ENCODE measurements at regions not wholly inside any gene's neighbourhood (a gene's known extent, or its start where the extent isn't known, plus 50 kb on each side); places are given as distances from the start of the nearest gene placed in this dataset.
"Not testable (repeated sequence)": the region's sequence is repeated elsewhere in the genome, so short reads cannot be mapped to it uniquely, and the experiment has no call there.

- no peak overlapping the region for H3K4me3 ChIP-seq
- DNase-seq, result no peak
- no peak for TF ChIP-seq CTCF (IDR thresholded peaks at IDR 0.05)
- no peaks in the 10 kb centered on the region for H3K36me3 ChIP-seq
- no peaks in the 10 kb centered on the region for H3K4me1 ChIP-seq
- intact Hi-C loops (cut with DNase I), result no loop called here
- no peak overlapping the region for H3K27ac ChIP-seq
- H3K9me3 ChIP-seq, result no peaks in the 10 kb centered on the region
- H3K27me3 ChIP-seq, result peaks cover 95 to 100% of the 10 kb centered on the region in 2 donors
- ATAC-seq, result no peak
Observed at GRCh38 chr6:28782113-28782673, 141.6 kb downstream of the TRIM27 start.

GRCh38 chr6:28785962-28786679, 137.7 kb downstream of the TRIM27 start:
- Histone ChIP-seq H3K36me3 (no peaks in the 10 kb centered on the region), H3K4me1 (no peaks in the 10 kb centered on the region), H3K4me3 (no peak overlapping the region), H3K9me3 (no peaks in the 10 kb centered on the region), H3K27ac (no peak overlapping the region), H3K27me3 (peaks cover 91 to 100% of the 10 kb centered on the region in 2 donors)
- DNase-seq (no peak), ATAC-seq (no peak)
- intact Hi-C loops (cut with DNase I), result no loop called here
- no peak for TF ChIP-seq CTCF (IDR thresholded peaks at IDR 0.05)

GRCh38 chr6:28789553-28790083, 134.2 kb downstream of the TRIM27 start:
- H3K4me3 ChIP-seq, result no peak overlapping the region
- H3K9me3 ChIP-seq, result no peaks in the 10 kb centered on the region
- intact Hi-C loops (cut with DNase I), result no loop called here
- no peak for TF ChIP-seq CTCF (IDR thresholded peaks at IDR 0.05)
- ATAC-seq (peak; percentile 57), DNase-seq (no peak)
- peaks cover 83 to 100% of the 10 kb centered on the region in 2 donors for H3K27me3 ChIP-seq
- no peak overlapping the region for H3K27ac ChIP-seq
- no peaks in the 10 kb centered on the region for H3K36me3 ChIP-seq
- no peaks in the 10 kb centered on the region for H3K4me1 ChIP-seq

GRCh38 chr6:28791002-28791383, 132.8 kb downstream of the TRIM27 start:
- DNase-seq (no peak), ATAC-seq (no peak)
- TF ChIP-seq CTCF (IDR thresholded peaks at IDR 0.05), result no peak
- Histone ChIP-seq H3K4me1 (no peaks in the 10 kb centered on the region), H3K27me3 (peaks cover 83 to 100% of the 10 kb centered on the region in 2 donors), H3K4me3 (no peak overlapping the region), H3K27ac (no peak overlapping the region), H3K36me3 (no peaks in the 10 kb centered on the region), H3K9me3 (no peaks in the 10 kb centered on the region)
- intact Hi-C loops (cut with DNase I), result no loop called here

GRCh38 chr6:28794175-28795002, 129.4 kb downstream of the TRIM27 start:
- H3K27ac ChIP-seq, result no peak overlapping the region
- no peaks in the 10 kb centered on the region for H3K4me1 ChIP-seq
- H3K27me3 ChIP-seq, result peaks cover 62 to 96% of the 10 kb centered on the region in 2 donors
- H3K4me3 ChIP-seq, result no peak overlapping the region
- H3K36me3 ChIP-seq, result no peaks in the 10 kb centered on the region
- no peak for ATAC-seq
- no peak for TF ChIP-seq CTCF (IDR thresholded peaks at IDR 0.05)
- intact Hi-C loops (cut with DNase I), result no loop called here
- no peaks in the 10 kb centered on the region for H3K9me3 ChIP-seq
- DNase-seq, result no peak

GRCh38 chr6:28800647-28801046, 123.1 kb downstream of the TRIM27 start:
- H3K4me3 ChIP-seq; intact Hi-C loops (cut with DNase I); H3K9me3 ChIP-seq; H3K27ac ChIP-seq; DNase-seq; H3K4me1 ChIP-seq; ATAC-seq; H3K36me3 ChIP-seq: not testable (repeated sequence)
- H3K27me3 ChIP-seq, result peaks cover 33 to 94% of the 10 kb centered on the region in 2 donors
